HG02852 (cell line): ENCODE measurements at regions not wholly inside any gene's neighbourhood (a gene's known extent, or its start where the extent isn't known, plus 50 kb on each side); places are given as distances from the start of the nearest gene placed in this dataset.

ENCODE experiments used
- ATAC-seq: cut with Tn5 transposase; IDR thresholded peaks from one replicate; pipeline ENCODE4 v1.9.1; 2021; ENCODE audit warnings: mild to moderate bottlenecking, moderate library complexity; ENCODE audit not compliant: unreplicated experiment

DNA sequence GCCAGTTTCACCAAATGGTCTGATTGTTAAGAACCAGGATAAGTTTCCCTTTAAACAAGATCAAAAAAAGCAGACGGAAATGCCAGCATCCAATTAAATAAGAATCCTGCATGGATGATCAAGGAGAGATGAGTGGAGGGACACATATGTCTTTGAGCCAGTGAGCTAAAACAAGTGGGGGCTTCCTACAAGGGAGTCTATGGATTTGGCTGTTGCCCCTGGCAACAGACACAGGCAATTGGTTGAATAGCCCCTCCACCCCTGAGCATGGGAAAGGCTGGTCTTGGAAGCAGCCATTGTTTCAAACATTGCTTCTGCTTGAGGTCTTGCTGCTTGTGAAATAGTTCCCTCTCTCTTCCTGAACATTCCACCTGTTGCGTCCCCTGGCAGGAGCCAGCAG, 374.7 kb upstream of the ERCC4 start:
- ATAC-seq: no peak

DNA sequence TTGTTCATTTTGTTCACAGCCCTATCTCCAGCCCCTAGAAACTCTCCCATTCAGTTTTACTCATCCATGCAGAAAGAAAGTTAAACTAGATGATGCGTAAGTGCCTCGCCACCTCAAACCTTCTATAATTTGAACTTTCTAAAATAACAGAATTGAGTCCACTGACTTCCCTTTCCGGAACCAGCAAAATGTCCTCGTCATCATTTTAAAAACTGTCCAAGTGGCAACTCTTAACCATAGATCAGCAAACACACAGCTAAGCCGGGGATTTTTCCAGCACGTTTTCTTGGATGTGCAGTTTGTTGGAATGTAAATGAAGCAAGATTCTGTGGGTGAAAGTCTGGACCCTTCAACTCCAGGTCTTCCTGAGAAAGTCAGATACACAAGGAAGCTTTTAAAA, 369.7 kb upstream of the ERCC4 start:
- ATAC-seq: no peak

DNA sequence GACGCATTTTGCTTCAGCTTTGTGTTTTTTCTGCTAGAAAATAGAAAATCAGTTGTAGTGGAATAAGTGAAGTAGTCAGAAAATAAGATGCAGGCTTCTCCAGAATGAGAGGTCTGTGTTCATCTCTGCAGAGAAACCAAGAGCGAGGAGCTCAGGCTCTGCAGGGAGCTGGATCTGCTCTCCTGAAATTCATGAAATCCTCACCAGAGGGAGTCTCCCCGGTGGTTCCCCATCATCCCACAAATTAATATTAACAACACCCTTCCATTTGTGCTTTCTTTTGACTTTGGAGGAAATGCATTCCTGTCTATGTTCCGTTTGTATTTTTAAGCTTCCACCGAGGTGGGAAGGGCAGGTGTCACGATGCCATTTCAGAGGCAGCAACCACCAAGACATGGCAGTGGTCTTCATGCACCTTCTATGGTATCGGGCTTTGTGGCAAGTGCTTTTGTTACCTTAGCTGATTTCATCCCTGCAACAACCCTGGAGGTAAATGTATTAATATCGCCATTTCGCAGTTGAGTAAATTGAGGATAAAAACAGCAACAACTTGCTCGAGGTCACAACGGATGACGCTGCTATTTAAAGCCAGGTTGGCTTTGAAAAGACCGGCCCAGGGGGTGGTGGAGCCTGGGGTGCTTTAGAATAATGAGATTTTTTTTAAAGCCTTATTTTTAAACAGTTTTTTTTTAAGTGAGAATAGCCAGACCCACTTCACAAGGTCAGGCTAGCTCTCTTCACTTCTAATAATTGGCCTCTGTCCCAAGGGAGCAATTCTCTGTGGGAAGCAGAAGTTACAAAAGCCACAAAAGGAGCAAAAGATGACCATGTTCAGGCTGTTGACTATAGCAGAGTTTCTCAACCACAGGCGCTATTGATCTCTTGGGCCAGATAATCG, 367.6 kb upstream of the ERCC4 start:
- ATAC-seq: no peak

DNA sequence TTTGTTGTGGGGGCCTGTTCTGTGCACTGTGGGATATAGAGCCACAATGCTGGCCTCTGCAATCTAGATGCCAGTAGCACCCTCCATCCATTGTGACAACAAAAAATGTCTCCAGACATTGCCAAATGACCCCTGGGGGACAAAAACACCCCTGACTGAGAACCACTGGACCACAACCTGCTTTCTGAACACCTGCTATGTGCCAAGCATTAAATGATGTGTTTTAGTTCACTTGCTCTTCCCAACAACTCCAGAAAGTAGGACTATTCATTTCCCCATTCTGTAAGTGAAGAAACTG, 367.0 kb upstream of the ERCC4 start:
- no peak for ATAC-seq

DNA sequence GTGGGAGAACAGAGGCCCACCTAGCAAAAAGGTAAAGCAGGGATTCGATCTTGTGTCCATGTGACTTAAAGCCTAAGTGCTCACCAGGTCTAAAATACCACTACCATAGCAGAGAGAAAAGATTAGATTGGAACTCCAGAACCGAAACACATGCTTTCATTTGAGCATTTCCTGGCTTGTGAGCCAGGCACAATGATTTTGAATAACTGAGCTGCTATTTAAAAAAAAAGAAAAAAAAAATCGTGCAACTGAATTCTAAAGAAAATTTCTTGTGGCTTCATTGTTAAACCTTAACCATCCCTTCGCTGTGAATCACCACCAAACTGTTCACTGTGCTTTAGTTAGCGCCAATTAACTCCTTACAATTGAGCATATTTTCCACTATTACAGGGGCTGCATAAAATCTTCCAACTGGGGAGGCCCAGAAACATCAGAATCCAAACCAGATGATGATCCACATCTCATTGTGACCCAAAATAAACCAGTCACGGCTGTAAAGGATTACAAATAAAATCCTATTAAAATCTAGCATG, 366.4 kb upstream of the ERCC4 start:
- ATAC-seq: no peak

DNA sequence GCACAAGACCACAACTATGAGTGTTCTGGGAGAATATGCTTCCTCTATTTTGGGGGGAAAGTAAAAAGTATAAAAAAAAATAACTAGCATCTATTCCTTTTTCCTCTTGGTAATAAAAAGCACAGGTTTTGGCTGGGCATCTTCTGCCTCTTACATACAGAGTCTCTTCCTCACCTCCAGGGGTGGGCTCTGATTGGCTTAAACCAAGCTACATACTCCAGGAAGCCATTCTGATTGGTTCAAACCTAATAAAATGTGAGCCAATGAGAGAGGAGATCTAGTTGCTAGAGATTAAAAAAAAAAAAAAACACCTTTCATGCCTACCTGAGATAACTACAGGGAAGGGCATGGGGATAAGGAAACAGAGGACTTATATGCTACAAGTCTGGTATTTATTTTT, 365.9 kb upstream of the ERCC4 start:
- ATAC-seq: no peak

DNA sequence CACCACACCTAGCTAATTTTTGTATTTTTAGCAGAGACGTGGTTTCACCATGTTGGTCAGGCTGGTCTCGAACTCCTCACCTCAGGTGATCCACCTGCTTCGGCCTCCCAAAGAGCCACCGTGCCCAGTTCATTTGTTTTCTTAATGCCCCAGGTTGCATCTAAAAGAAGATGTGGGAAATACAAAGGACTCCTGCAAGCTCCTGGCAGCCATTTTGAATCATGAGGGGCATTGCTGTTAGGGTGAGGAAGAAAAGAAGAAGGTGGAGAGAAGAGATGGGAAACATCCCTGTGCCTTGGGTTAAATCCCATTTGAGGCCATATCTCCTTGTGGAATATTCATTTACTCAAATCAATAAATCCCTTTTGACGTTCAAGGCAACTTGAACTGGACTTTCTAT, 365.3 kb upstream of the ERCC4 start:
- no peak for ATAC-seq

DNA sequence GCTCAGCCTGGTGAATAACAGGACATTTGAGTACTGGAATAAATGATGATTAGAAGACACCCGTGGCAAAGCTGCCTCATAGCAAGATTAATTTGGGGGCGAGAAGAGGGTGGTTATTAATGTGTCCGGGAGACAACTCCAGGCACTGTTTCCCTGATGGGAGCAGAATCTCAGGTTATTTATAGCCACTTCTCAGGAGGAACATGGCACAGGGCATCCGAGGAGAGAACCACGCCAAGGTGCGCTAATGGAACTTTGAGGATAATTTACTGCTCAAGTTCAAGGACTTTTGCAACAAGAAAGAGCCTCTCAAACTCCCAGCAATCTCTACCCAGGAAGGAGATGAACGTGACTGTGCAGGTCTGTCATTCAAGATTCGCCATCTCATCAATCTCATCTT, 362.5 kb upstream of the ERCC4 start:
- no peak for ATAC-seq

DNA sequence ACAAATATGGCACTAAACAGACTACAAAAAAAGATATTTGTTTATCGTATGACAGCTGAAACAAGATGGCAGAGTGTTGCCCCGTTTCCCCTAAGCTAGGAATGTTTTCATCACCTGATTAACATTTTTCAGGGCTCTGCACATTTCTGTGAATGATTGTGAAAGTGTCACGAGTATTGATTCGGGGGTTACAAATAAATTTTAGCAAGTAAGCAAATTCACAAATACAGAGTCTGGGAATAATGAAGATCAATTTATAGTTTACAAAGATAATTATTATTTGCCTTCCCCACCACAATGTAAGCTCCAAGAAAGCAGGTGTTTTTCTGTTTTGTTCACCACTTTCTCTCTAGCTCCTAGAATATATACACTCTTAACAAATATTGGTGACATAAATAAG, 361.2 kb upstream of the ERCC4 start:
- no peak for ATAC-seq

DNA sequence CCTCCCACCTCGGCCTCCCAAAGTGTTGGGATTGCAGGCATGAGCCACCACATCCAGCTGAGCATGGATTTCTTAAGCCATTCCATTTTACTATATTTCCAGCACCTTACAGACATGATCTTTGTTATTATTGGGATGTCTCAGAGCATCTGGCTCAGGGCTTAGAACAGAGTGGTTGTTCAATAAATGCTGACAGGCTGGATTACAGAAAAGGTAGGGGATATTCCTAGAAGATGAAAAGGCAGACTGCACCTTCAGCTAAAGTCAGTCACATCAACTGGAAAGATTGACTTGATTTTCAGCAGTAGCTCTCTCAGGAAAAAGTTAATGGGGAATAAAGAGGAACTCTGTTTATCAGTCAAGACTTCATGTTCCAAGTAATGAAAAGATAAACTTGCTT, 360.3 kb upstream of the ERCC4 start:
- no peak for ATAC-seq

DNA sequence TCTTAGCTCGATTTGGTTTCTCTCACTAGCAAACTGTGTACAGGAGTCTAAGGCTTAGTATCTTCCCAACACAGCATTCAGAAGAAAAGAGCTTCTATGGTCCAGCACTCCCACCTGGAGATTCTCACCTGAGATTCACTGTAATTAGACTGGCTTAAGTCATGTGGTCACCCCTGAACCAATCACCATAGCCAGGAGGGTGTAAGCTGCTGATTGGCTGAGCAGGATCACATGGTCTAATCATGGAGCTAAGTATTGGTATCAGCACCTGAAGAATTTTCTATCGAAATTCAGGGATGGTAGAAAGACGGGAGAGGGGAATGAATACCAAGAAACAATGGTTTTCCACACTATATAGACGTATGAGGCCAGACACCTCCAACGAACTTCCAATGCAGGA, 359.8 kb upstream of the ERCC4 start:
- ATAC-seq: no peak

DNA sequence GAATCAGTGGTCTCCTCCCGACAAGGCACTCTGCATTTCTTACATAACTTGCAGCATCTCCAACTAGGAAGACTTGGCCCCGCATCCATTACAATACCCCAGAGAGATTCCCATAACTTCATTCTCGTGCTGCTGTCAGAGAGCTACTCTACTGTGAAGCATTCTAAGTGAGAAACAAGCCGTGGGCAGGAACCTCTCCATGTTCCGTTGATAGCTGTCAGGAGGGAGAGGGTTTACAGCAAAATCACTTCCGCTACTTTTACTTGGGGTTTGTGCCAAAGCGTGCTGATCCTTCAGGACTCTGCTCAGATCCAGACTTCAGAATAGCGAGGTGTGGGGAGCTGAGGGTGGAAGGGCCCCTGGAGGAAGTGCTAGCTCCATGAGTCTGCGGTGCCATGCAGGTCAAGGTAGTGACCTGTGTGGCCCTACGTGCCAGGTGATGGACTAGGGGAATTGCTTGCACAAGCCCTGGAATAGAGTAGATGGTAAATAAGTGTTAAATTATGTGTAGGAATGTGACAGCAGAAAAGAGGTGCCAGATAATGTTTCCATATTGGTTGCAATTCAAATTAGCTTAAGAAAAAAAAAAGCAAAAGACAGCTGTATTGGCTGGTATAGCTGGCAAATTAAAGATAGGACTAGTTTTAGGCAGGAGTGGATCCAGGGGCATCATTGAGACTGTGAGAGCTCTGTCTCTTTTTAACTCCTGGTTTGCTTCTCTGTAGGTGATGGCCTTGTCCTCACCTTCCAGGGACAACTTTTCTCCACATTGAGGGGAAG, 358.5 kb upstream of the ERCC4 start:
- ATAC-seq: no peak

DNA sequence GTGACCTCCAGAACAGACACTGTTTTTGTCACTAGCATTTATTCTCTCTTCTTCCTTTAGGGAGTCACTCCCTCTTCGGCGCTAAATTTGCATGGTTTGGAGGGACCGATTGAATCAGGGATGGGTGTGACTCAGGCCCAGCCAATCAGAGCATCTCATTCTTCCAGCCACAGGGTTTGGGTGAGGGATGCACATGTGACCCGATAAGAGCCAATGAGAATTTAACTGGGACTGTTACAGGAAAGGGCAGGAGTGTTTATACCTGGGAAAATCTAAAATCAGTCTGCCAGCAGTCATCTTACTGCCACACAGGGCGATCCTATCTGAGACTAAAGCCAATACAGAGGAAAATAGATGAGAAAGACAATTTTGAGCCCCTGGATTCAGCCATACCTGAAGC, 351.2 kb upstream of the ERCC4 start:
- no peak for ATAC-seq

DNA sequence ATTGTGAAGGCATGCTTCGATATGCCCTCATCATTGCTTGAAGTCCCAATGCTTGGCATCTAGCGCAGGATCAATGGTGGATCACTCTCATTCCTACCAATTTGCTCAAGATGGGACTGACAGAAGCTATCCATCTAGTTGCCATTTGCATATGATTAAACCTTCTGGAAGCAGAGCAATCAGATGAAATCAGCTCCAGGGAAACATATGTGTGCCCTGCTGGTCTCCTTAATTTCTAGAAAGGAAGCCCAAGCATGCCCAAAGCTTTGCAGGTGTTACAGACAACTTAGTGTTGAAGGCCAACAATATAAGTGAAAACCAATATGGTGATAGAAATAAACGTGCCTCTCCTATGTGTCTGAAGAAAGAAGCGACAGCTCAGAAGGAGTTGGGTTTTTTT, 350.0 kb upstream of the ERCC4 start:
- no peak for ATAC-seq

DNA sequence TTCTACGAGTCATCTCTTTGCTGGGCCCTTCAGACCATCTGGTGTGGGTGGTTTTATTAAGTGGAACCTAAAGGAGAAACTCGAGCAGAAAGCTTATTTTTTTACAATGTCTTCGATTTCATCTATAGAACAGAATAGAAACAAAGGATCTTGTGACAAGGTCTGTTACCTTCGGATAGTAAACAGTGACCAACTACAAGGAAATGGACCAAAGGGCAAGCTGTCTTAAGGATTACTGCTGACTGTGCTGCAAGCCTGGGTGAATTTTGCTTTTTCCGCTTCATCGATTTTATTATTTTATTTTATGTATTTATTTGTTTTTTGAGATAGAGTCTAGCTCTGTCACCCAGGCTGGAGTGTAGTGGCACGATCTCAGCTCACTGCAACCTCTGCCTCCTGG, 348.9 kb upstream of the ERCC4 start:
- no peak for ATAC-seq

DNA sequence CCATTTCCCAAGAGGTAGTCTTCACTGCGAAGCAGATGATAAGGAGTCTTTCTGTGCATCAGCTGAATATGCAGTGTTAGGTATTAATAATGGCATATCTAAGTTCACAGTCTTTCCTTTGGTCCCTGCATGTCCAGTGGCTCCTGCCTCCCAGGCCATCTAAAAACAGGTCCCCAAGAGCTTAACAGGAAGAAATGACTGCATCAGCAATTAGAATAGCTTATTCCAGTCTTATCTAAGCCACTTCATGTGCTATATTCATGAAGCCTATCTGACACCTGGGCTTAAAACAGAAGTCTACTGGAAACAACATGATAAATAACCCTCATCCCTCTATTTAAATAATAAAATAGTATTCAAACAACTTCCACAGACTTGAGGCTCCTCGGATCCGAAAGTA, 346.1 kb upstream of the ERCC4 start:
- ATAC-seq: no peak

DNA sequence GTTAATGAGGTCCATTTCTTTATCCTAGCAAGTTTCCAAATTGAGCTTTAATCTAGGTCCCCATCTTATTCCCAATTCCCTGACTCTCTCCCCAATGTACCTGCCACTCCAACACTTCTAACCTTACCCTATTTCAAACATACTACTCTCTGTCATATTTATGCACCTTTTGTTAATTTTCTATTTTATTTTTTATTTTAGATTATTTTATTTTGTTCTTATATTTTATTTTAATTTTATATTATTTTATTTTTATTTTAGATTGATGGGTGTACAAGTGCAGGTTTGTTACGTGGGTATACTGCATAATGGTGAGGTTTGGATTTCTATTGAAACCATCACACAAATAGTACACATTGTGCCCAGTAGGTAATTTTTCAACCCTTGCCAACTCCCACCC, 333.9 kb upstream of the ERCC4 start:
- ATAC-seq: no peak

DNA sequence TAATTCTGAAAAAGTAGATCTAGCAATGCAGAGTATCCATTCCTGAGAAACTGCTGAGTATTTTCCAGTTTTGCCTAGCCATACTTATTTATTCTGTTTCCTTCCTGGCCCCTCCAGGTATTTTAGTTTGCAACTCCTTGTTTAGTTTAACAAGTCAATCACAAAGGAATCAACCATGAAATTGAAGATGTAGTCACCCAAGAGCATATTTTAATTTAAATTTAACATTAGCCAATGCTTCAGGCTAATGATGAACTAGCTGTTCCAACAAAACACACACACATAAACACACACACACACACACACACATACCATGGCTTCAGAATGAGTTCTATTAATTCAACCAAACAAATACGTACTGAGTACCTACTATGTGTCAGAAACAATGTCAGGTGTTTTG, 332.8 kb upstream of the ERCC4 start:
- ATAC-seq: no peak

DNA sequence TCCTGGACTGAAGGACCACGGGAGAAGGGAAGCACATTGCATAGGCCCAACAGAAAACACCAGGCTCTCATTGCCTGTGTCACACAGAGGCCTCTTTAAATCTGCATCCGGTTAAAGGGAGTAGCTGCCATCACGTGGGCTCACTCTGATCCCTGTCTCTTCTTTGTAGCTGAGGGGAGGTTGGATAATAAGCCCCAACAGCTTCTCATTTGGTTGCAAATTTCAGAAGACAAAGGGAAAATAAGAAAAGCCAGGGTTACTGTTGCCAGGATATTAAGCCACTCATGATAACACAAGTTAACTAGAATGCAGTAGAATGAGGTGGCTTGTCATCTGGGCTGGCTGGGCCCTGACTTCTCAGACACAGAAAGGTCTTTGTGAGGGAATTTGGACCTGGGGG, 325.1 kb upstream of the ERCC4 start:
- no peak for ATAC-seq

DNA sequence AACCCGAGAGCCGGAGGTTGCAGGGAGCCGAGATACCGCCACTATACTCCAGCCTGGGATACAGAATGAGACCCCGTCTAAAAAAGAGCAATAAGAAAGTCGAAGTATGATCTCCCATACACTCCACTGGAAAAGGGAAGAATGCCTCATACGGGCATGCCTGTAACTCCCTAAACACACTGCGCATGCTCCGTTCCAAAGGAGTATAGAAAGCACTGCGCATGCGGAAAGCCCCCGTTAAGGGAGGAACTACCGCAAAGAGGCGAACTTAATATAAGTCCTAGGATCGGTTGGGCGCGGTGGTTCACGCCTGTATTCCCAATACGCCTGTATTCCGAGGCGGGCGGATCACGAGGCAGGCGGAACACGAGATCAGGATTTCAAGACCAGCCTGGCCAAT, 313.1 kb upstream of the ERCC4 start:
- no peak for ATAC-seq

DNA sequence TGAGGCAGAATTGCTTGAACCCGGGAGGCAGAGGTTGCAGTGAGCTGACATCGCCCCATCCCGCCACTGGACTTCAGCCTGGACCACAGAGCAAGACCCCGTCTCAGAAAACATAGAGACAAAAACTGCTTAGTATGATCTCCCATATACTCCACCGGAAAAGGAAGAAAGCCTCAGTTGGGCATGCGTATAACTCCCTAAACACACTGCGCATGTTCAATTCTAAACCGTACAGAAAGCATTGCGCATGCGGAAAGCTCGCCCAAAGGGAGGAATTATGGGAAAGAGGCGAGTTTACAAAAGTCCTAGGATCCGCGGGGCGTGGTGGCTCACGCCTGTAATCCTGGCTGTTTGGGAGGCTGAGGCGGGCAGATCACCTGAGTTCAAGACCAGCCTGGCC, 312.7 kb upstream of the ERCC4 start:
- no peak for ATAC-seq

DNA sequence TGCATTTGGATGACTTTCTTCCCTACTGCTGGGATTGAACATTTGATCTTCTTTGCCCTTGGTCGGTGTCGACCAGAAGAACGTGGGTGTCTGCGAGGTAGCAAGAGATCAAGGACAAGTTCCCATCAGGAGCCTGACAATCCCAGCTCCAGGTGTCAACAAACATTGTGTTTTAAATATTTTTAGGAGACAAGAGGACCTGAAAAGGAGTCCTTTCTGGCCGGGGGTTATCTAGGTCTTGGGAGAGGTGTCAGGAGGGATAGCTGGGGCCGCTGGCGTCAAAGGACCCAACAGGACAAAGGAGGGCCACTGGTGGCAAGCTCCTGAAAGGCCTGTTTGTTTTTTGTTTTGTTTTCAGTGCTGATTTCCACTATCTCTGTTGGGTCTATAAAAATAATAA, 308.4 kb upstream of the ERCC4 start:
- no peak for ATAC-seq
